ENCODE measurements at regions not wholly inside any gene's neighbourhood (a gene's known extent, or its start where the extent isn't known, plus 50 kb on each side); places are given as distances from the start of the nearest gene placed in this dataset.

DNA sequence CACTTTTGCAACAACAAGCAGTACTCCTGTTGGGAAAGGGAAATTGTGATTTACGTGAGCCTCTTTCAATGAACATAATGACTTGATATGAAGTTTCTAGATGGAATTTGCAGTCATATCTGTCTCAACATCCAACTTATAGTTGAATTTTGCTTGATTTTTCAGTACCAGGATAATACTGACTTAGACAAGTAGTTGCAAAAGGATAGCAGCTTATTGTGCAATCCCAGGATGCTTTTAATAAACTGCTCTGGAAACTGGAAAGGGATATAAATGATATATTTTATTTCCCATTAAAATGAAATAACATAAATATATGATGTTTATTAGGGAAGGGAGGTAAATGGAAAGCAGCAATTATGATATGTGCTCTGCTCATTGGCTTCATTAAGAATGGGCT lies 174.4 kb upstream of the RGMB start:
- TF ChIP-seq POLR2AphosphoS5 (IDR thresholded peaks at IDR 0.05; ENCODE audit: low read depth, low read length) (no peak), POLR2A (IDR thresholded peaks at IDR 0.05; ENCODE audit: low read depth, low read length) (no peak), TAF1 (IDR thresholded peaks at IDR 0.05; ENCODE audit: borderline replicate concordance, low read depth, low read length) (no peak)

All from GM12892 (cell line).